IMR-90 (cell line): ENCODE measurements at regions not wholly inside any gene's neighbourhood (a gene's known extent, or its start where the extent isn't known, plus 50 kb on each side); places are given as distances from the start of the nearest gene placed in this dataset.

ENCODE experiments used
- ATAC-seq: fragments of 200-7000 bp; cut with Tn5 transposase; 2 replicates; pipeline ENCODE4 v1.9.1; 2020; ENCODE audit warnings: low read depth, mild to moderate bottlenecking, moderate library complexity
- BruUV-seq: library from RNA; stranded (reverse); fragments of 400-500 nt; replicated peaks from 2 replicates; lab custom pipeline; 2021; lab: Mats Ljungman, UMichigan
- CTCF ChIA-PET: fragments of 300-600 bp; formaldehyde crosslinking; extraction: SDS; loops from one replicate; lab custom pipeline; 2021; ENCODE audit warnings: antibody characterized with exemption; lab: Yijun Ruan, JAX
- POLR2A ChIA-PET: fragments of 300-600 bp; sonication (Branson Sonifier 250); formaldehyde crosslinking; loops from one replicate; lab custom pipeline; 2022; ENCODE audit warnings: antibody characterized with exemption; ENCODE audit not compliant: unreplicated experiment; lab: Charles Lee
- DNase-seq: peaks from one replicate; pipeline ENCODE4 v3.0.0; 2013
- H2AFZ ChIP-seq: replicated peaks from 2 replicates; pipeline ENCODE3; 2013; ENCODE audit warnings: low read length, mild to moderate bottlenecking; ENCODE audit not compliant: poor library complexity
- H2AK5ac ChIP-seq: 2 replicates; pipeline ENCODE4 v1.6.1; 2013; ENCODE audit warnings: low read depth, low read length, inconsistent platforms
- H2AK9ac ChIP-seq: replicated peaks from 2 replicates; pipeline ENCODE3; 2013; ENCODE audit warnings: mild to moderate bottlenecking, low read depth, low read length, moderate library complexity; ENCODE audit not compliant: poor library complexity
- H2BK120ac ChIP-seq: 2 replicates; pipeline ENCODE4 v1.6.1; 2013; ENCODE audit warnings: low read depth, low read length, inconsistent platforms
- H2BK15ac ChIP-seq: 3 replicates; pipeline ENCODE4 v1.6.1; 2013; ENCODE audit warnings: low read depth, low read length, inconsistent platforms
- H2BK20ac ChIP-seq: 2 replicates; pipeline ENCODE4 v1.6.1; 2013; ENCODE audit warnings: low read depth, mild to moderate bottlenecking, inconsistent platforms, low read length, moderate library complexity
- H2BK5ac ChIP-seq: 2 replicates; pipeline ENCODE4 v1.6.1; 2013; ENCODE audit warnings: mild to moderate bottlenecking, low read depth, low read length, inconsistent platforms; ENCODE audit not compliant: poor library complexity, severe bottlenecking
- H3K14ac ChIP-seq: replicated peaks from 2 replicates; pipeline ENCODE4 v1.6.1; 2013; ENCODE audit warnings: low read depth, low read length, inconsistent platforms
- H3K18ac ChIP-seq: 2 replicates; pipeline ENCODE4 v1.6.1; 2013; ENCODE audit warnings: low read depth, low read length, control low read depth
- H3K23ac ChIP-seq: 2 replicates; pipeline ENCODE4 v1.6.1; 2013; ENCODE audit warnings: low read depth, low read length, inconsistent platforms
- H3K27ac ChIP-seq: 2 replicates; pipeline ENCODE4 v1.5.1; 2013; ENCODE audit warnings: mild to moderate bottlenecking, control low read depth, low read length; ENCODE audit not compliant: insufficient read depth
- H3K27me3 ChIP-seq: 2 replicates; pipeline ENCODE4 v1.6.1; 2013; ENCODE audit warnings: low read length; ENCODE audit not compliant: control insufficient read depth, insufficient read depth
- H3K36me3 ChIP-seq: 2 replicates; pipeline ENCODE4 v1.6.1; 2013; ENCODE audit warnings: low read length, mixed read lengths; ENCODE audit not compliant: control insufficient read depth, insufficient read depth
- H3K4ac ChIP-seq: 2 replicates; pipeline ENCODE4 v1.6.1; 2013; ENCODE audit warnings: low read depth, low read length, inconsistent platforms
- H3K4me1 ChIP-seq: 2 replicates; pipeline ENCODE4 v1.6.1; 2013; ENCODE audit warnings: low read length, mixed read lengths; ENCODE audit not compliant: control insufficient read depth, insufficient read depth
- H3K4me2 ChIP-seq: 2 replicates; pipeline ENCODE4 v1.6.1; 2013; ENCODE audit warnings: low read depth, mild to moderate bottlenecking, control low read depth, low read length, moderate library complexity
- H3K4me3 ChIP-seq: 2 replicates; pipeline ENCODE4 v1.5.1; 2013; ENCODE audit warnings: low read depth, mild to moderate bottlenecking, control low read depth, low read length, moderate library complexity; ENCODE audit not compliant: insufficient read depth
- H3K56ac ChIP-seq: 2 replicates; pipeline ENCODE4 v1.6.1; 2013; ENCODE audit warnings: low read length, inconsistent platforms; ENCODE audit not compliant: insufficient read depth; ENCODE audit errors: extremely low read depth
- H3K79me1 ChIP-seq, 2 experiments: 2 replicates each; pipeline ENCODE4 v1.6.1; 2013; ENCODE audit warnings: low read length in 2 of 2, inconsistent platforms in 1 of 2, low read depth in 1 of 2
- H3K9ac ChIP-seq: 2 replicates; pipeline ENCODE4 v1.6.1; 2013; ENCODE audit warnings: low read depth, low read length, control low read depth
- H3K9me1 ChIP-seq: 2 replicates; pipeline ENCODE4 v1.6.1; 2013; ENCODE audit warnings: low read length, inconsistent platforms; ENCODE audit not compliant: insufficient read depth
- H3K9me3 ChIP-seq: 2 replicates; pipeline ENCODE4 v1.6.1; 2013; ENCODE audit warnings: low read length; ENCODE audit not compliant: control insufficient read depth, insufficient read depth
- H4K20me1 ChIP-seq: 2 replicates; pipeline ENCODE4 v1.6.1; 2013; ENCODE audit warnings: low read length, inconsistent platforms; ENCODE audit not compliant: insufficient read depth
- H4K5ac ChIP-seq: 2 replicates; pipeline ENCODE4 v1.6.1; 2013; ENCODE audit warnings: mild to moderate bottlenecking, low read depth, low read length, control low read depth
- H4K8ac ChIP-seq, 2 experiments: 2 replicates each; pipeline ENCODE4 v1.6.1; 2013; ENCODE audit warnings: low read depth in 2 of 2, low read length in 2 of 2, control low read depth in 1 of 2, inconsistent platforms in 1 of 2
- H4K91ac ChIP-seq: 2 replicates; pipeline ENCODE4 v1.6.1; 2013; ENCODE audit warnings: low read depth, low read length, inconsistent platforms; ENCODE audit not compliant: insufficient read depth
- BHLHE40 ChIP-seq: fragments of 150-350 bp; IDR thresholded peaks from 2 replicates; pipeline ENCODE4 v1.6.1; 2016; ENCODE audit warnings: mild to moderate bottlenecking, low read depth, low read length
- CEBPB ChIP-seq: IDR thresholded peaks from 2 replicates; pipeline ENCODE4 v1.6.1; 2012; ENCODE audit warnings: low read depth, low read length, improper control_type of control experiment
- CHD1 ChIP-seq: IDR thresholded peaks from 2 replicates; pipeline ENCODE4 v1.6.1; 2012; ENCODE audit warnings: low read depth, low read length, improper control_type of control experiment
- FOS ChIP-seq: fragments of 150-350 bp; IDR thresholded peaks from 2 replicates; pipeline ENCODE4 v1.6.1; 2016; ENCODE audit warnings: low read depth, low read length
- MAFK ChIP-seq: IDR thresholded peaks from 2 replicates; pipeline ENCODE4 v1.6.1; 2012; ENCODE audit warnings: low read depth, low read length, improper control_type of control experiment
- MAZ ChIP-seq: IDR thresholded peaks from 2 replicates; pipeline ENCODE4 v1.6.1; 2012; ENCODE audit warnings: low read depth, mild to moderate bottlenecking, low read length, improper control_type of control experiment, moderate library complexity, borderline replicate concordance
- MXI1 ChIP-seq: IDR thresholded peaks from 2 replicates; pipeline ENCODE4 v1.6.1; 2012; ENCODE audit warnings: low read depth, mild to moderate bottlenecking, low read length, moderate library complexity, borderline replicate concordance
- NFE2L2 ChIP-seq: fragments of 150-350 bp; IDR thresholded peaks from 2 replicates; pipeline ENCODE4 v1.6.1; 2016; ENCODE audit warnings: low read depth, mild to moderate bottlenecking, low read length
- RAD21 ChIP-seq: IDR thresholded peaks from 2 replicates; pipeline ENCODE4 v1.6.1; 2012; ENCODE audit warnings: low read length, improper control_type of control experiment
- RCOR1 ChIP-seq: IDR thresholded peaks from 2 replicates; pipeline ENCODE4 v1.6.1; 2012; ENCODE audit warnings: mild to moderate bottlenecking, low read length, improper control_type of control experiment; ENCODE audit not compliant: insufficient replicate concordance
- RFX5 ChIP-seq: IDR thresholded peaks from 2 replicates; pipeline ENCODE4 v1.8.0; 2012; ENCODE audit warnings: low read depth, mild to moderate bottlenecking, low read length, moderate library complexity
- SMC3 ChIP-seq: fragments of 150-350 bp; IDR thresholded peaks from 2 replicates; pipeline ENCODE4 v1.6.1; 2016; ENCODE audit warnings: low read depth, mild to moderate bottlenecking, antibody characterized with exemption, low read length, moderate library complexity
- WGBS, 2 experiments: methylation state at CpG; one replicate each; pipeline versions ENCODE4 v1.1.5 to v1.1.7; 2013; ENCODE audit warnings: missing lambda C conversion rate in 2 of 2; ENCODE audit not compliant: insufficient read length in 1 of 2; ENCODE audit errors: extremely low coverage in 2 of 2; 5-methylcytosine and 5-hydroxymethylcytosine counted together
- dilution Hi-C: fragments of 300-500 bp; cut with HindIII; formaldehyde crosslinking; loops from one replicate; pipeline ENCODE4 v1.14.3; 2018; ENCODE audit warnings: low sequenced_read_pairs; ENCODE audit not compliant: unreplicated experiment
- in situ Hi-C: fragments of 300-500 bp; cut with MboI; formaldehyde crosslinking; loops from 3 replicates; pipeline ENCODE4 v1.14.3; 2019; ENCODE audit warnings: low sequenced_read_pairs, inconsistent platforms, mixed read lengths
- intact Hi-C: fragments of 100-400 bp; cut with micrococcal nuclease; formaldehyde crosslinking; loops from 2 replicates; pipeline ENCODE4 v1.10.0; 2022
- TF ChIP-seq, protein P1 (sequence below): fragments of 150-350 bp; IDR thresholded peaks from 2 replicates; pipeline ENCODE4 v1.6.1; 2017; ENCODE audit warnings: mild to moderate bottlenecking, antibody characterized with exemption, low read length, low read depth
- TF ChIP-seq, protein P2 (sequence below): conservative IDR thresholded peaks from 2 replicates; pipeline ENCODE4 v1.5.1; 2012; ENCODE audit warnings: mild to moderate bottlenecking, low read depth, low read length, improper control_type of control experiment
- TF ChIP-seq, protein P3 (sequence below): fragments of 150-350 bp; IDR thresholded peaks from 2 replicates; pipeline ENCODE4 v1.6.1; 2016; ENCODE audit warnings: low read depth, mild to moderate bottlenecking, low read length, moderate library complexity, borderline replicate concordance

DNA sequence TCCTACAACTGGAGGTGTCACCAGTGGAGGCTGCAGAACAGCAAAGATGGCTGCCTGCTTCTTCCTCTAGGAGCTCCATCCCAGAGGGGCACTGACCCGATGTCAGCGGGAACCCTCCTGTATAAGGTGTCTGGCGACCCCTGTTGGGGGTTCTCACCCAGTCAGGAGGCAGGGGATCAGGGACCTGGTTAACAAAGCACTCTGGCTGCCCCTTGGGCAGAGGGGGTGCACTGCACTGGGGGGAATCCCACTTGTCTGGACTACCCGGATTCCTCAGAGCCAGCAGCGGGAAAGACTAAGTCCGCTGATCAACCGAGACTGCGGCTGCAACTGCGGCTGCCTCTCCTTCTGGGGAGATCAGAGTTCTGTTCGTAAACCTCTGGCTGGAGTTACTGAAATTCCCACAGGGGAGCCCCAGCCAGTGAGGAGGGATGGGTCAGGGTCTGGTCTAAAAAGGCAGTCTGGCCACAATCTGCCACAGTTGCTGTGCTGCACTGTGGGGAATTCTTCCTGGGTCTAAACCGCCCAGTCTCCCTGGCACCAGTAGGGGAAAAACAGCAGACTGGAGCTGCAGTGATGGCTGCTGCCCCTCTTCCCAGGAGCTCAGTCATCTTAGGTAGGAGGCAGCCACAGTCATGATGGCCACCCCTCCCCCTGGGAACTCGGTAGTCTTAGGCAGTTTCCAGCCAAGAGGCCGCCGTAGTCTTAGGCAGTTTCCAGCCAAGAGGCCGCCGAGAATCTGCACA lies 213.4 kb downstream of the CYB561 start:
- Histone ChIP-seq H3K9me1 (no peaks in the 10 kb centered on the region), H2BK120ac (no peak overlapping the region), H3K4ac (no peak overlapping the region), H3K23ac (no peak overlapping the region), H4K8ac (no peak overlapping the region), H3K4me3 (no peak overlapping the region), H3K27ac (no peak overlapping the region), H3K9me3 (peaks cover 8% of the 10 kb centered on the region; the same call in 1 of the 2 replicates), H4K91ac (no peak overlapping the region), H3K14ac (no peak overlapping the region), H3K27me3 (no peaks in the 10 kb centered on the region), H3K79me1 (peaks cover 28 to 45% of the 10 kb centered on the region in 2 experiments; a peak in 3 of 4 replicates), H4K20me1 (peaks cover 10% of the 10 kb centered on the region; the same call in 1 of the 2 replicates), H3K4me2 (no peak overlapping the region), H2AK9ac (no peak overlapping the region), H4K5ac (no peak overlapping the region), H2BK20ac (no peak overlapping the region), H3K18ac (no peak overlapping the region), H3K36me3 (peaks cover 3% of the 10 kb centered on the region; the same call in 1 of the 2 replicates), H2BK15ac (no peak overlapping the region), H2BK5ac (no peak overlapping the region), H2AK5ac (no peak overlapping the region), H2AFZ (no peak overlapping the region), H3K56ac (no peak overlapping the region), H3K4me1 (no peaks in the 10 kb centered on the region; the same call in 1 of the 2 replicates), H3K9ac (no peak overlapping the region)
- no TSS peak for BruUV-seq
- intact Hi-C loops (no loop called here), in situ Hi-C loops (no loop called here), dilution Hi-C loops (no loop called here)
- TF ChIP-seq RFX5 (no peak), CHD1 (no peak), RCOR1 (no peak), CEBPB (no peak), MAFK (no peak), BHLHE40 (no peak), NFE2L2 (no peak), MAZ (no peak), FOS (no peak), RAD21 (no peak), MXI1 (no peak), SMC3 (no peak)
- TF ChIP-seq, protein P1, sequence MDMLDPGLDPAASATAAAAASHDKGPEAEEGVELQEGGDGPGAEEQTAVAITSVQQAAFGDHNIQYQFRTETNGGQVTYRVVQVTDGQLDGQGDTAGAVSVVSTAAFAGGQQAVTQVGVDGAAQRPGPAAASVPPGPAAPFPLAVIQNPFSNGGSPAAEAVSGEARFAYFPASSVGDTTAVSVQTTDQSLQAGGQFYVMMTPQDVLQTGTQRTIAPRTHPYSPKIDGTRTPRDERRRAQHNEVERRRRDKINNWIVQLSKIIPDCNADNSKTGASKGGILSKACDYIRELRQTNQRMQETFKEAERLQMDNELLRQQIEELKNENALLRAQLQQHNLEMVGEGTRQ, result no peak
- TF ChIP-seq, protein P2, sequence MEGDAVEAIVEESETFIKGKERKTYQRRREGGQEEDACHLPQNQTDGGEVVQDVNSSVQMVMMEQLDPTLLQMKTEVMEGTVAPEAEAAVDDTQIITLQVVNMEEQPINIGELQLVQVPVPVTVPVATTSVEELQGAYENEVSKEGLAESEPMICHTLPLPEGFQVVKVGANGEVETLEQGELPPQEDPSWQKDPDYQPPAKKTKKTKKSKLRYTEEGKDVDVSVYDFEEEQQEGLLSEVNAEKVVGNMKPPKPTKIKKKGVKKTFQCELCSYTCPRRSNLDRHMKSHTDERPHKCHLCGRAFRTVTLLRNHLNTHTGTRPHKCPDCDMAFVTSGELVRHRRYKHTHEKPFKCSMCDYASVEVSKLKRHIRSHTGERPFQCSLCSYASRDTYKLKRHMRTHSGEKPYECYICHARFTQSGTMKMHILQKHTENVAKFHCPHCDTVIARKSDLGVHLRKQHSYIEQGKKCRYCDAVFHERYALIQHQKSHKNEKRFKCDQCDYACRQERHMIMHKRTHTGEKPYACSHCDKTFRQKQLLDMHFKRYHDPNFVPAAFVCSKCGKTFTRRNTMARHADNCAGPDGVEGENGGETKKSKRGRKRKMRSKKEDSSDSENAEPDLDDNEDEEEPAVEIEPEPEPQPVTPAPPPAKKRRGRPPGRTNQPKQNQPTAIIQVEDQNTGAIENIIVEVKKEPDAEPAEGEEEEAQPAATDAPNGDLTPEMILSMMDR, result no peak
- TF ChIP-seq, protein P3, sequence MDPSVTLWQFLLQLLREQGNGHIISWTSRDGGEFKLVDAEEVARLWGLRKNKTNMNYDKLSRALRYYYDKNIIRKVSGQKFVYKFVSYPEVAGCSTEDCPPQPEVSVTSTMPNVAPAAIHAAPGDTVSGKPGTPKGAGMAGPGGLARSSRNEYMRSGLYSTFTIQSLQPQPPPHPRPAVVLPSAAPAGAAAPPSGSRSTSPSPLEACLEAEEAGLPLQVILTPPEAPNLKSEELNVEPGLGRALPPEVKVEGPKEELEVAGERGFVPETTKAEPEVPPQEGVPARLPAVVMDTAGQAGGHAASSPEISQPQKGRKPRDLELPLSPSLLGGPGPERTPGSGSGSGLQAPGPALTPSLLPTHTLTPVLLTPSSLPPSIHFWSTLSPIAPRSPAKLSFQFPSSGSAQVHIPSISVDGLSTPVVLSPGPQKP, result no peak
- ATAC-seq, result no peak
- DNase-seq, result no peak
- ChIA-PET POLR2A (no interaction called here), CTCF (no interaction called here)
- 100% methylated on average over 5 of the region's 16 CpGs; no CpG with 5 or more reads in 1 of the 2 experiments for WGBS, 2 experiments
